Endodermal cell (in vitro differentiated cells): ENCODE measurements at regions not wholly inside any gene's neighbourhood (a gene's known extent, or its start where the extent isn't known, plus 50 kb on each side); places are given as distances from the start of the nearest gene placed in this dataset.
"Not testable (repeated sequence)": the region's sequence is repeated elsewhere in the genome, so short reads cannot be mapped to it uniquely, and the experiment has no call there.

Experiments
- DNase-seq: peaks from one replicate; pipeline ENCODE4 v3.0.0-alpha.2; 2017
- H3K27ac ChIP-seq: 2 replicates; pipeline ENCODE4 v1.5.1; 2013; ENCODE audit warnings: mild to moderate bottlenecking, low read depth, low read length, moderate library complexity
- H3K27me3 ChIP-seq: 2 replicates; pipeline ENCODE4 v1.6.1; 2013; ENCODE audit warnings: mild to moderate bottlenecking, low read length, moderate library complexity; ENCODE audit not compliant: insufficient read depth, control insufficient read depth, poor library complexity, severe bottlenecking
- H3K36me3 ChIP-seq: 2 replicates; pipeline ENCODE4 v1.7.0; 2013; ENCODE audit warnings: mild to moderate bottlenecking, low read length, moderate library complexity; ENCODE audit not compliant: control insufficient read depth, insufficient read depth
- H3K4me1 ChIP-seq: one replicate; pipeline ENCODE4 v1.7.0; 2013; ENCODE audit warnings: low read length; ENCODE audit not compliant: control insufficient read depth, insufficient read depth
- H3K4me3 ChIP-seq: 2 replicates; pipeline ENCODE4 v1.5.1; 2013; ENCODE audit warnings: mild to moderate bottlenecking, low read length, moderate library complexity
- H3K9ac ChIP-seq: 2 replicates; pipeline ENCODE4 v1.6.1; 2013; ENCODE audit warnings: mild to moderate bottlenecking, low read length, moderate library complexity; ENCODE audit not compliant: poor library complexity, severe bottlenecking; ENCODE audit errors: extremely low read depth
- H3K9me3 ChIP-seq: 2 replicates; pipeline ENCODE4 v1.6.1; 2013; ENCODE audit warnings: mild to moderate bottlenecking, low read length, moderate library complexity; ENCODE audit not compliant: control insufficient read depth
- H3K27ac Mint-ChIP-seq: 2 replicates; pipeline ENCODE4 v1.8.0; 2020; ENCODE audit warnings: mixed read lengths
- H3K27me3 Mint-ChIP-seq: 2 replicates; pipeline ENCODE4 v1.8.0; 2021; ENCODE audit warnings: mild to moderate bottlenecking, mixed read lengths; ENCODE audit not compliant: insufficient read depth
- H3K36me3 Mint-ChIP-seq: 2 replicates; pipeline ENCODE4 v1.8.0; 2020; ENCODE audit warnings: low read depth, mixed read lengths
- H3K4me1 Mint-ChIP-seq: 2 replicates; pipeline ENCODE4 v1.8.0; 2020; ENCODE audit warnings: mixed read lengths
- H3K4me3 Mint-ChIP-seq: 2 replicates; pipeline ENCODE4 v1.8.0; 2020; ENCODE audit warnings: mild to moderate bottlenecking, moderate library complexity, mixed read lengths
- H3K9me3 Mint-ChIP-seq: 2 replicates; pipeline ENCODE4 v1.8.0; 2020; ENCODE audit warnings: mild to moderate bottlenecking, mixed read lengths
- CTCF ChIP-seq: fragments of 200-600 bp; sonication (generic); conservative IDR thresholded peaks from 2 replicates; pipeline ENCODE4 v1.5.0; 2021; ENCODE audit warnings: antibody characterized with exemption, mild to moderate bottlenecking
- WGBS, 2 experiments: methylation state at CpG; one replicate each; pipeline versions ENCODE4 v1.1.5 to v1.1.7; 2013; ENCODE audit warnings: missing lambda C conversion rate in 2 of 2, mixed read lengths in 1 of 2; ENCODE audit not compliant: insufficient coverage in 1 of 2, insufficient read length in 1 of 2; 5-methylcytosine and 5-hydroxymethylcytosine counted together

DNA sequence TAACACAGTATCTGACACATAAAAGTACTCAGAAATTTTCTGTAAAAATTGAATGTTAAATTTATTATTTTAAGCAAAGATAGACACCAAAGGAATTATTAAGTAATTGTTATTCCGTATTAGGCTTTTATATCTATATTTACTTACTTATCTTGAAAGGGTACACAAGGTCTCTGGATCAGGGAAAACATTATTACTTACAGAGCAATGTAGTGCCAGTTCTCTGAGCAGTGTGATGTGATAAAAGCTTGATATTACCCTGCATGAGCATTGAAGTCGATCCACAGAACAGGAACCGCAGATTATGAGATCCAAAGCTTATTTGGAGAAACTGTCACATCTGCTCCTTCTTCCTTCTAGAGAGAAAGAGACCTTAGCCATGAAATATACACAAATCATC, 637.9 kb upstream of the RGS18 start:
- Mint-ChIP-seq H3K27me3 (no peaks in the 10 kb centered on the region), H3K27ac (no peak overlapping the region), H3K4me3 (no peak overlapping the region), H3K36me3 (no peaks in the 10 kb centered on the region), H3K4me1 (peaks cover 2% of the 10 kb centered on the region), H3K9me3 (no peaks in the 10 kb centered on the region)
- TF ChIP-seq CTCF, result no peak
- DNase-seq, result no peak
- H3K4me3 ChIP-seq, result no peak overlapping the region
- H3K27ac ChIP-seq, result no peak overlapping the region
- 80 to 90% methylated on average over 2 of the region's 3 CpGs for WGBS, 2 experiments
- no peaks in the 10 kb centered on the region for H3K9me3 ChIP-seq
- H3K36me3 ChIP-seq, result no peaks in the 10 kb centered on the region
- no peaks in the 10 kb centered on the region for H3K27me3 ChIP-seq
- no peak overlapping the region for H3K9ac ChIP-seq
- H3K4me1 ChIP-seq, result no peaks in the 10 kb centered on the region

GRCh38 chr1:191525944-191526343, 632.3 kb upstream of the RGS18 start:
- H3K9me3 Mint-ChIP-seq, H3K9me3 ChIP-seq, H3K9ac ChIP-seq, H3K36me3 Mint-ChIP-seq, H3K4me3 Mint-ChIP-seq, H3K4me1 Mint-ChIP-seq, H3K27ac Mint-ChIP-seq, H3K27ac ChIP-seq, H3K4me3 ChIP-seq, DNase-seq, H3K27me3 Mint-ChIP-seq, H3K27me3 ChIP-seq, H3K36me3 ChIP-seq, H3K4me1 ChIP-seq: not testable (repeated sequence)
- 98% methylated on average over 4 of the region's 5 CpGs; no CpG with 5 or more reads in 1 of the 2 experiments for WGBS, 2 experiments

DNA sequence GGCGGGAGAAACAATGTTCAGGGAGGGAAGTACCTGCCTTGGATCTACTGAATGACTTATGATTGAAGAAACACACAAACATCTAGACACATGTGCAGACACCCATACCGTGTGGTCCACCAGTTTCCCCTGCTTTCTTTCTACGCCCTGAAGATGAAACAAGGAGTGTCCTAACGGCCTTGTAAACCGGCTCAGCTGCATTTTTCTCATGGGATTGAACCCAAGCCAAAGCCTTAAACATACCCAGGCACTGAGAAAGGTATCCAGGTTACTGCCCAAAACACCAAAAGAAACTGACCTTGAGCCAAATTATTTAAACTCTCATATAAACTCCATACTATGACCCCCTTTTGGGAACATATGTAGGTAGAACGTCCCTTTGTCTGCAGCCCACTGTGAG, 630.0 kb upstream of the RGS18 start:
- no peak overlapping the region for H3K27ac Mint-ChIP-seq
- Histone ChIP-seq H3K9ac (no peak overlapping the region), H3K36me3 (no peaks in the 10 kb centered on the region), H3K27me3 (no peaks in the 10 kb centered on the region), H3K4me1 (no peaks in the 10 kb centered on the region), H3K9me3 (no peaks in the 10 kb centered on the region), H3K27ac (no peak overlapping the region), H3K4me3 (no peak overlapping the region)
- no peaks in the 10 kb centered on the region for H3K36me3 Mint-ChIP-seq
- H3K27me3 Mint-ChIP-seq, result no peaks in the 10 kb centered on the region
- no peaks in the 10 kb centered on the region for H3K4me1 Mint-ChIP-seq
- no peak for TF ChIP-seq CTCF
- H3K9me3 Mint-ChIP-seq, result no peaks in the 10 kb centered on the region
- 93 to 100% methylated on average over 3 to 6 of the region's 6 CpGs for WGBS, 2 experiments
- DNase-seq, result no peak
- H3K4me3 Mint-ChIP-seq, result no peak overlapping the region

- H3K9ac ChIP-seq, result no peak overlapping the region
- no peaks in the 10 kb centered on the region for H3K36me3 ChIP-seq
- H3K27ac ChIP-seq, result no peak overlapping the region
- Mint-ChIP-seq H3K4me3 (no peak overlapping the region), H3K4me1 (no peaks in the 10 kb centered on the region), H3K36me3 (no peaks in the 10 kb centered on the region), H3K27me3 (no peaks in the 10 kb centered on the region), H3K9me3 (no peaks in the 10 kb centered on the region), H3K27ac (no peak overlapping the region)
- no peak for DNase-seq
- H3K4me3 ChIP-seq, result no peak overlapping the region
- peaks cover under 1% of the 10 kb centered on the region for H3K9me3 ChIP-seq
- TF ChIP-seq CTCF, result no peak
- H3K27me3 ChIP-seq, result no peaks in the 10 kb centered on the region
- no peaks in the 10 kb centered on the region for H3K4me1 ChIP-seq
These were observed 627.3 kb upstream of the RGS18 start for GRCh38 chr1:191530928-191531327.
